WTC11 (cell line): ENCODE measurements at regions not wholly inside any gene's neighbourhood (a gene's known extent, or its start where the extent isn't known, plus 50 kb on each side); places are given as distances from the start of the nearest gene placed in this dataset.

Source experiments
- ATAC-seq: fragments of 200-7000 bp; cut with Tn5 transposase; 2 replicates; pipeline ENCODE4 v1.10.0; 2021; ENCODE audit warnings: mild to moderate bottlenecking, moderate library complexity
- CTCF ChIA-PET: fragments of 300-600 bp; sonication (Branson Sonifier 250); formaldehyde crosslinking; loops from one replicate; lab custom pipeline; 2021; ENCODE audit warnings: antibody characterized with exemption; lab: Charles Lee
- POLR2A ChIA-PET: fragments of 350-600 bp; sonication (Branson Sonifier 250); formaldehyde crosslinking; loops from one replicate; lab custom pipeline; 2021; ENCODE audit warnings: antibody characterized with exemption; lab: Charles Lee
- DNase-seq: peaks from one replicate; pipeline ENCODE4 v3.0.0; 2021; ENCODE audit warnings: low spot score
- H3K27ac Mint-ChIP-seq: 2 replicates; pipeline ENCODE4 v1.8.0; 2021; ENCODE audit warnings: mixed read lengths
- H3K27me3 Mint-ChIP-seq: 2 replicates; pipeline ENCODE4 v1.8.0; 2021; ENCODE audit warnings: low read depth, mild to moderate bottlenecking, moderate library complexity, mixed read lengths
- H3K36me3 Mint-ChIP-seq: 2 replicates; pipeline ENCODE4 v1.8.0; 2021; ENCODE audit warnings: mixed read lengths
- H3K4me1 Mint-ChIP-seq: 2 replicates; pipeline ENCODE4 v1.8.0; 2022; ENCODE audit warnings: mixed read lengths
- H3K4me3 Mint-ChIP-seq: 2 replicates; pipeline ENCODE4 v1.8.0; 2021; ENCODE audit warnings: mild to moderate bottlenecking, moderate library complexity, mixed read lengths
- H3K9me3 Mint-ChIP-seq: 2 replicates; pipeline ENCODE4 v1.8.0; 2021; ENCODE audit warnings: mixed read lengths
- ESRRA ChIP-seq: sonication (generic); formaldehyde crosslinking; IDR thresholded peaks from 2 replicates; pipeline ENCODE4 v1.8.1; 2022; ENCODE audit warnings: mild to moderate bottlenecking, missing genetic modification reagents, borderline replicate concordance
- FOXK1 ChIP-seq: sonication (generic); formaldehyde crosslinking; IDR thresholded peaks from 2 replicates; pipeline ENCODE4 v1.8.0; 2022; ENCODE audit warnings: mild to moderate bottlenecking, moderate library complexity, missing genetic modification reagents
- FOXP4 ChIP-seq: sonication (generic); formaldehyde crosslinking; IDR thresholded peaks from 2 replicates; pipeline ENCODE4 v1.8.0; 2022; ENCODE audit warnings: mild to moderate bottlenecking, missing genetic modification reagents
- GABPB1 ChIP-seq: sonication (generic); formaldehyde crosslinking; IDR thresholded peaks from 2 replicates; pipeline ENCODE4 v1.8.1; 2023; ENCODE audit warnings: mild to moderate bottlenecking, missing genetic modification reagents
- IRF1 ChIP-seq: sonication (generic); formaldehyde crosslinking; IDR thresholded peaks from 2 replicates; pipeline ENCODE4 v1.8.0; 2023; ENCODE audit warnings: missing genetic modification reagents
- PRDM15 ChIP-seq: sonication (generic); formaldehyde crosslinking; IDR thresholded peaks from 2 replicates; pipeline ENCODE4 v1.8.0; 2022; ENCODE audit warnings: missing genetic modification reagents
- SOX15 ChIP-seq: fragments of 250-450 bp; sonication (Bioruptor Pico); IDR thresholded peaks from 2 replicates; pipeline ENCODE4 v1.9.0; 2021; ENCODE audit warnings: mild to moderate bottlenecking
- SP1 ChIP-seq: sonication (generic); formaldehyde crosslinking; conservative IDR thresholded peaks from 2 replicates; pipeline ENCODE4 v1.8.1; 2022; ENCODE audit warnings: missing genetic modification reagents
- TEAD1 ChIP-seq: sonication (generic); formaldehyde crosslinking; IDR thresholded peaks from 2 replicates; pipeline ENCODE4 v1.8.0; 2022; ENCODE audit warnings: mild to moderate bottlenecking, missing genetic modification reagents
- USF1 ChIP-seq: sonication (generic); formaldehyde crosslinking; IDR thresholded peaks from 2 replicates; pipeline ENCODE4 v1.8.0; 2022; ENCODE audit warnings: mild to moderate bottlenecking, missing genetic modification reagents
- ZNF121 ChIP-seq: sonication (generic); formaldehyde crosslinking; IDR thresholded peaks from 2 replicates; pipeline ENCODE4 v1.8.0; 2023; ENCODE audit warnings: missing genetic modification reagents
- ZNF232 ChIP-seq: sonication (generic); formaldehyde crosslinking; IDR thresholded peaks from 2 replicates; pipeline ENCODE4 v1.8.0; 2022; ENCODE audit warnings: mild to moderate bottlenecking, missing genetic modification reagents
- ZNF263 ChIP-seq: sonication (generic); formaldehyde crosslinking; IDR thresholded peaks from 2 replicates; pipeline ENCODE4 v1.8.1; 2022; ENCODE audit warnings: low read depth, mild to moderate bottlenecking, moderate library complexity, missing genetic modification reagents
- ZNF532 ChIP-seq: fragments of 250-450 bp; sonication (Bioruptor Pico); IDR thresholded peaks from 2 replicates; pipeline ENCODE4 v1.9.0; 2021; ENCODE audit warnings: mild to moderate bottlenecking, borderline replicate concordance

GRCh38 chr2:9137379-9138150 is 69.0 kb upstream of the ASAP2 start:
- POLR2A ChIA-PET = interaction anchor here (0.7 kb wide), 1 partner anchor 172 kb away, joined by 3 read pairs; no protein-coding TSS in a partner anchor

More at GRCh38 chr2:9137379-9138150, 69.0 kb upstream of the ASAP2 start:
- TF ChIP-seq ZNF532 (CRISPR knock-in tag) (no peak), FOXP4 (no peak), IRF1 (CRISPR knock-in tag) (no peak), ZNF263 (no peak), SP1 (CRISPR knock-in tag) (no peak), USF1 (no peak), FOXK1 (CRISPR knock-in tag) (no peak), TEAD1 (CRISPR knock-in tag) (no peak), GABPB1 (CRISPR knock-in tag) (0 out of 2 replicates have a peak, but pooled peaks have one; percentile 23), ZNF121 (CRISPR knock-in tag) (no peak), ESRRA (CRISPR knock-in tag) (0 out of 2 replicates have a peak, but pooled peaks have one; percentile 33), ZNF232 (CRISPR knock-in tag) (no peak), PRDM15 (CRISPR knock-in tag) (no peak), SOX15 (CRISPR knock-in tag) (no peak)
- DNase-seq = no peak
- H3K27me3 Mint-ChIP-seq = peaks cover 35% of the 10 kb centered on the region
- no peak overlapping the region for H3K27ac Mint-ChIP-seq
- CTCF ChIA-PET = interaction anchor here (0.6 to 4.0 kb wide), 12 partner anchors 24 to 1089 kb away, joined by 3 to 32 read pairs (median 8); no protein-coding TSS in a partner anchor
- no peak overlapping the region for H3K4me3 Mint-ChIP-seq
- H3K9me3 Mint-ChIP-seq = peaks cover 22% of the 10 kb centered on the region
- ATAC-seq = no peak
- peaks cover 16% of the 10 kb centered on the region for H3K4me1 Mint-ChIP-seq
- peaks cover 16% of the 10 kb centered on the region for H3K36me3 Mint-ChIP-seq
